Upper lobe of left lung (tissue), 6 donors: ENCODE measurements at regions not wholly inside any gene's neighbourhood (a gene's known extent, or its start where the extent isn't known, plus 50 kb on each side); places are given as distances from the start of the nearest gene placed in this dataset.
"Not testable (repeated sequence)": the region's sequence is repeated elsewhere in the genome, so short reads cannot be mapped to it uniquely, and the experiment has no call there.

ENCODE experiments used
- ATAC-seq, 2 donors: fragments of 200-7000 bp; cut with Tn5 transposase; one replicate each; pipeline ENCODE4 v1.9.1; 2022; ENCODE audit warnings: mild to moderate bottlenecking in 2 of 2, moderate library complexity in 2 of 2; ENCODE audit not compliant: low FRiP score in 2 of 2
- DNase-seq, 2 donors: peaks; one replicate each; pipeline ENCODE4 v3.0.0-alpha.2; 2019 to 2020
- H3K27ac ChIP-seq, 4 donors: fragments of 200-600 bp; sonication (generic); one replicate each; pipeline ENCODE4 v1.5.1; 2016 to 2019
- H3K27me3 ChIP-seq, 4 donors: fragments of 200-600 bp; sonication (generic); one replicate each; pipeline ENCODE4 v1.5.1; 2017 to 2019
- H3K36me3 ChIP-seq, 4 donors: fragments of 200-600 bp; sonication (generic); one replicate each; pipeline ENCODE4 v1.5.1; 2016 to 2019
- H3K4me1 ChIP-seq, 4 donors: fragments of 200-600 bp; sonication (generic); one replicate each; pipeline ENCODE4 v1.5.1; 2018 to 2019
- H3K4me3 ChIP-seq, 4 donors: fragments of 200-600 bp; sonication (generic); one replicate each; pipeline ENCODE4 v1.5.1; 2017 to 2019; ENCODE audit warnings: mild to moderate bottlenecking in 2 of 4, moderate library complexity in 1 of 4
- H3K9me3 ChIP-seq, 4 donors: fragments of 200-600 bp; sonication (generic); one replicate each; pipeline ENCODE4 v1.5.1; 2018 to 2019
- CTCF ChIP-seq, 6 experiments: fragments of 450-650 bp in 4 of 6; fragments of 200-600 bp in 2 of 6; sonication (generic) in 2 of 6; IDR thresholded peaks; one replicate each; pipeline ENCODE4 v1.5.1; 2016 to 2019; ENCODE audit warnings: antibody characterized with exemption in 6 of 6
- EP300 ChIP-seq, 4 donors: sonication (generic); formaldehyde crosslinking; IDR thresholded peaks; one replicate each; pipeline ENCODE4 v1.5.1; 2017; ENCODE audit warnings: antibody characterized with exemption in 4 of 4, control low read depth in 2 of 4
- POLR2A ChIP-seq, 4 donors: fragments of 450-650 bp; IDR thresholded peaks; one replicate each; pipeline ENCODE4 v1.5.1; 2016 to 2017; ENCODE audit warnings: antibody characterized with exemption in 4 of 4, mild to moderate bottlenecking in 2 of 4
- POLR2AphosphoS5 ChIP-seq, 2 donors: sonication (generic); formaldehyde crosslinking; IDR thresholded peaks; one replicate each; pipeline ENCODE4 v1.5.1; 2017; ENCODE audit warnings: antibody characterized with exemption in 2 of 2
- WGBS, 2 donors: methylation state at CpG; one replicate each; pipeline ENCODE4 v1.1.5; 2017 to 2018; 5-methylcytosine and 5-hydroxymethylcytosine counted together
- donor health status: DM: no; HTN: no; CAD: no; lungs with moderate emphysema.
- donor health status: DM: no; HTN: yes; CAD: no; lungs with severe emphysema.

GRCh38 chr5:93990504-93991070 lies 249.2 kb upstream of the POU5F2 start:
- Histone ChIP-seq H3K27me3 (no peaks in the 10 kb centered on the region), H3K27ac (no peak overlapping the region), H3K36me3 (no peaks in the 10 kb centered on the region), H3K9me3 (peaks cover 0 to 7% (median 0%) of the 10 kb centered on the region in 4 donors), H3K4me1 (peaks cover 0 to 5% (median 0%) of the 10 kb centered on the region in 4 donors), H3K4me3 (no peak overlapping the region)
- no peak for DNase-seq
- 82 to 87% methylated on average over 2 of the region's 2 CpGs for WGBS, 2 donors
- TF ChIP-seq POLR2A (IDR thresholded peaks at IDR 0.05) (no peak), POLR2AphosphoS5 (IDR thresholded peaks at IDR 0.05) (no peak), CTCF (IDR thresholded peaks at IDR 0.05) (no peak), EP300 (IDR thresholded peaks at IDR 0.05) (no peak)
- no peak for ATAC-seq

- DNase-seq = peak in 1 of 2 donors; percentile 61
- H3K9me3 ChIP-seq = not testable (repeated sequence)
Observed at GRCh38 chr5:93985940-93986570, 244.7 kb upstream of the POU5F2 start.

GRCh38 chr5:93978222-93978621 lies 236.8 kb upstream of the POU5F2 start:
- H3K27me3 ChIP-seq = no peaks in the 10 kb centered on the region
- H3K9me3 ChIP-seq = peaks cover 13 to 24% (median 21%) of the 10 kb centered on the region in 4 donors
- TF ChIP-seq POLR2AphosphoS5 (IDR thresholded peaks at IDR 0.05) = no peak
- TF ChIP-seq POLR2A (IDR thresholded peaks at IDR 0.05) = no peak
- TF ChIP-seq CTCF (IDR thresholded peaks at IDR 0.05) = no peak
- TF ChIP-seq EP300 (IDR thresholded peaks at IDR 0.05) = no peak
- DNase-seq (no peak), ATAC-seq (no peak)
- H3K36me3 ChIP-seq = peaks cover 0 to 3% (median 0%) of the 10 kb centered on the region in 4 donors
- no peak overlapping the region for H3K4me3 ChIP-seq
- H3K4me1 ChIP-seq = no peaks in the 10 kb centered on the region
- H3K27ac ChIP-seq = no peak overlapping the region

More at GRCh38 chr5:93985940-93986570, 244.7 kb upstream of the POU5F2 start:
- H3K36me3 ChIP-seq, H3K27ac ChIP-seq, ATAC-seq, H3K27me3 ChIP-seq, H3K4me3 ChIP-seq, H3K4me1 ChIP-seq: not testable (repeated sequence)
- WGBS, 2 donors = 93 to 97% methylated on average over 20 of the region's 45 CpGs

GRCh38 chr5:93967923-93968322 lies 226.5 kb upstream of the POU5F2 start:
- TF ChIP-seq POLR2AphosphoS5 (IDR thresholded peaks at IDR 0.05) (no peak), EP300 (IDR thresholded peaks at IDR 0.05) (no peak), CTCF (IDR thresholded peaks at IDR 0.05) (no peak), POLR2A (IDR thresholded peaks at IDR 0.05) (no peak)
- Histone ChIP-seq H3K4me3 (no peak overlapping the region), H3K27ac (no peak overlapping the region), H3K27me3 (no peaks in the 10 kb centered on the region), H3K9me3 (no peaks in the 10 kb centered on the region), H3K36me3 (no peaks in the 10 kb centered on the region), H3K4me1 (no peaks in the 10 kb centered on the region)
- no peak for ATAC-seq
- DNase-seq = no peak

- no peaks in the 10 kb centered on the region for H3K36me3 ChIP-seq
- TF ChIP-seq EP300 (IDR thresholded peaks at IDR 0.05) (no peak), POLR2AphosphoS5 (IDR thresholded peaks at IDR 0.05) (no peak), POLR2A (IDR thresholded peaks at IDR 0.05) (no peak), CTCF (IDR thresholded peaks at IDR 0.05) (no peak)
- no peaks in the 10 kb centered on the region for H3K27me3 ChIP-seq
- no peaks in the 10 kb centered on the region for H3K4me1 ChIP-seq
- DNase-seq (no peak), ATAC-seq (no peak)
- no peak overlapping the region for H3K4me3 ChIP-seq
- H3K9me3 ChIP-seq = no peaks in the 10 kb centered on the region
- no peak overlapping the region for H3K27ac ChIP-seq
- 84 to 89% methylated on average over 1 of the region's 1 CpG for WGBS, 2 donors
Observed at GRCh38 chr5:93964421-93964820, 223.0 kb upstream of the POU5F2 start.
